ENCODE measurements at regions not wholly inside any gene's neighbourhood (a gene's known extent, or its start where the extent isn't known, plus 50 kb on each side); places are given as distances from the start of the nearest gene placed in this dataset.
"Not testable (repeated sequence)": the region's sequence is repeated elsewhere in the genome, so short reads cannot be mapped to it uniquely, and the experiment has no call there.

DNA sequence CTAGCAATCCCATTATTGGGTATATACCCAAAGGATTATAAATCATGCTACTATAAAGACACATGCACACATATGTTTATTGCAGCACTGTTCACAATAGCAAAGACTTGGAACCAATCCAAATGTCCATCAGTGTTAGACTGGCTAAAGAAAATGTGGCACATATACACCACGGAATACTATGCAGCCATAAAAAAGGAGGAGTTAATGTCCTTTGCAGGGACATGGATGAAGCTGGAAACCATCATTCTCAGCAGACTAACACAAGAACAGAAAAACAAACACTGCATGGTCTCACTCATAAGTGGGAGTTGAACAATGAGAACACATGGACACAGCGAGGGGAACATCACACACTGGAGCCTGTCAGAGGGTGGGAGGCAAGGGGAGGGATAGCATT is 113.4 kb upstream of the HEY2 start:
- TF ChIP-seq, protein P1, sequence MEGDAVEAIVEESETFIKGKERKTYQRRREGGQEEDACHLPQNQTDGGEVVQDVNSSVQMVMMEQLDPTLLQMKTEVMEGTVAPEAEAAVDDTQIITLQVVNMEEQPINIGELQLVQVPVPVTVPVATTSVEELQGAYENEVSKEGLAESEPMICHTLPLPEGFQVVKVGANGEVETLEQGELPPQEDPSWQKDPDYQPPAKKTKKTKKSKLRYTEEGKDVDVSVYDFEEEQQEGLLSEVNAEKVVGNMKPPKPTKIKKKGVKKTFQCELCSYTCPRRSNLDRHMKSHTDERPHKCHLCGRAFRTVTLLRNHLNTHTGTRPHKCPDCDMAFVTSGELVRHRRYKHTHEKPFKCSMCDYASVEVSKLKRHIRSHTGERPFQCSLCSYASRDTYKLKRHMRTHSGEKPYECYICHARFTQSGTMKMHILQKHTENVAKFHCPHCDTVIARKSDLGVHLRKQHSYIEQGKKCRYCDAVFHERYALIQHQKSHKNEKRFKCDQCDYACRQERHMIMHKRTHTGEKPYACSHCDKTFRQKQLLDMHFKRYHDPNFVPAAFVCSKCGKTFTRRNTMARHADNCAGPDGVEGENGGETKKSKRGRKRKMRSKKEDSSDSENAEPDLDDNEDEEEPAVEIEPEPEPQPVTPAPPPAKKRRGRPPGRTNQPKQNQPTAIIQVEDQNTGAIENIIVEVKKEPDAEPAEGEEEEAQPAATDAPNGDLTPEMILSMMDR (IDR thresholded peaks at IDR 0.05; ENCODE audit: low read length), result not testable (repeated sequence)
- not testable (repeated sequence) for TF ChIP-seq EZH2 (IDR thresholded peaks at IDR 0.05; ENCODE audit: borderline replicate concordance, low read length)

Data from OCI-LY1 (cell line).